ENCODE measurements at regions not wholly inside any gene's neighbourhood (a gene's known extent, or its start where the extent isn't known, plus 50 kb on each side); places are given as distances from the start of the nearest gene placed in this dataset.

- Histone ChIP-seq H3K14ac (ENCODE audit: insufficient read length) (no peak overlapping the region), H3K4me2 (ENCODE audit: insufficient read depth in 1 of 2, low read depth in 2 of 2, low read length in 2 of 2) (no peak overlapping the region), H2BK5ac (ENCODE audit: low read depth, low read length) (no peak overlapping the region), H3K27me3 (replicated peaks in 1 of 4; ENCODE audit: control insufficient read depth in 3 of 4, extremely low read depth in 1 of 4, insufficient read depth in 3 of 4, low read length in 3 of 4) (no peaks in the 10 kb centered on the region), H3K79me1 (ENCODE audit: low read depth, low read length) (no peaks in the 10 kb centered on the region), H3K9me3 (ENCODE audit: insufficient read depth in 2 of 2, low read depth in 1 of 2, low read length in 1 of 2) (peaks cover 0 to 5% of the 10 kb centered on the region in 2 experiments; a peak in 2 of 4 replicates), H3K4me3 (ENCODE audit: extremely low read depth in 1 of 4, insufficient read depth in 2 of 4, low read depth in 3 of 4, low read length in 4 of 4) (no peak overlapping the region), H2BK120ac (replicated peaks; ENCODE audit: low read depth, low read length) (no peak overlapping the region), H2AFZ (ENCODE audit: low read length) (no peak overlapping the region), H2BK12ac (ENCODE audit: low read depth, low read length) (no peak overlapping the region), H4K5ac (ENCODE audit: insufficient read length, low read depth, low read length) (no peak overlapping the region), H3K79me2 (ENCODE audit: control insufficient read depth in 1 of 2, insufficient read depth in 2 of 2, low read length in 2 of 2) (no peaks in the 10 kb centered on the region), H3K36me3 (ENCODE audit: control insufficient read depth in 2 of 4, insufficient read depth in 4 of 4, low read length in 3 of 4) (no peaks in the 10 kb centered on the region), H3K18ac (ENCODE audit: extremely low read depth, low read length) (no peak overlapping the region), H2BK20ac (ENCODE audit: low read length) (no peak overlapping the region), H2AK5ac (ENCODE audit: low read depth, low read length) (no peak overlapping the region), H3K56ac (replicated peaks; ENCODE audit: insufficient read length, low read depth, low read length) (no peak overlapping the region), H3K4ac (replicated peaks; ENCODE audit: insufficient read length, low read depth, low read length) (no peak overlapping the region), H3K23me2 (ENCODE audit: low read depth, low read length) (no peaks in the 10 kb centered on the region; the same call in 1 of the 2 replicates), H4K91ac (replicated peaks; ENCODE audit: insufficient read length, low read length) (no peak overlapping the region), H3K27ac (ENCODE audit: low read depth, low read length) (no peak overlapping the region), H4K20me1 (replicated peaks in 1 of 2; ENCODE audit: control insufficient read depth in 1 of 2, insufficient read depth in 2 of 2, low read length in 2 of 2) (no peaks in the 10 kb centered on the region), H3K4me1 (replicated peaks in 1 of 4; ENCODE audit: control insufficient read depth in 3 of 4, insufficient read depth in 4 of 4, low read length in 3 of 4) (peaks cover 0 to 4% (median 0%) of the 10 kb centered on the region in 4 experiments; a peak in 1 of 7 replicates), H4K8ac (ENCODE audit: extremely low read depth, insufficient read depth, low read length) (no peak overlapping the region), H2BK15ac (ENCODE audit: low read length) (no peak overlapping the region), H3K9ac (replicated peaks in 1 of 4; ENCODE audit: extremely low read depth in 1 of 4, low read depth in 3 of 4, low read length in 3 of 4) (no peak overlapping the region), H3K23ac (ENCODE audit: insufficient read length) (no peak overlapping the region)
- DNase-seq (ENCODE audit: low read depth in 1 of 2, low spot score in 2 of 2) (no peak), FAIRE-seq (no peak)
- POLR2A ChIA-PET (ENCODE audit: partially characterized antibody): no interaction called here
- CTCF ChIA-PET (ENCODE audit: partially characterized antibody): no interaction called here
- 89% methylated on average over 3 of the region's 3 CpGs; no CpG with 5 or more reads in 1 of the 2 experiments for WGBS, 2 experiments (ENCODE audit: extremely low coverage in 1 of 2, insufficient coverage in 1 of 2, insufficient read length in 1 of 2, insufficient replicate concordance in 2 of 2, low coverage in 1 of 2, low lambda C conversion rate in 2 of 2, missing lambda C conversion rate in 1 of 2)
- TF ChIP-seq EP300 (IDR thresholded peaks at IDR 0.05; ENCODE audit: borderline replicate concordance in 1 of 2, low read depth in 2 of 2, low read length in 2 of 2) (no peak), ASH2L (IDR thresholded peaks at IDR 0.05; ENCODE audit: low read length) (no peak), KDM1A (IDR thresholded peaks at IDR 0.05; ENCODE audit: borderline replicate concordance, low read length) (no peak), SP1 (IDR thresholded peaks at IDR 0.05; ENCODE audit: low read depth, low read length) (no peak), JUN (IDR thresholded peaks at IDR 0.05; ENCODE audit: low read depth, low read length) (no peak), ZNF274 (IDR thresholded peaks at IDR 0.05; ENCODE audit: borderline replicate concordance, extremely low read depth, low read length) (no peak), BRCA1 (IDR thresholded peaks at IDR 0.05; ENCODE audit: low read depth, low read length) (no peak), SAP30 (IDR thresholded peaks at IDR 0.05; ENCODE audit: insufficient read depth, insufficient replicate concordance, low read length) (no peak), SP4 (IDR thresholded peaks at IDR 0.05; ENCODE audit: low read length) (no peak), FOSL1 (IDR thresholded peaks at IDR 0.05; ENCODE audit: insufficient read depth, low read depth, low read length) (no peak), TEAD4 (IDR thresholded peaks at IDR 0.05; ENCODE audit: low read depth, low read length) (no peak), KDM4A (IDR thresholded peaks at IDR 0.05; ENCODE audit: low read depth, low read length, severe bottlenecking) (no peak), EGR1 (IDR thresholded peaks at IDR 0.05; ENCODE audit: borderline replicate concordance, low read depth, low read length) (no peak), BACH1 (IDR thresholded peaks at IDR 0.05; ENCODE audit: low read length) (no peak), TCF12 (IDR thresholded peaks at IDR 0.05; ENCODE audit: low read depth, low read length) (no peak), HDAC6 (IDR thresholded peaks at IDR 0.05; ENCODE audit: low read depth, low read length) (no peak), CHD2 (IDR thresholded peaks at IDR 0.05; ENCODE audit: low read length) (no peak)
Measured at GRCh38 chr2:59435635-59436034, 1117.8 kb downstream of the BCL11A start.
